ENCODE measurements at regions not wholly inside any gene's neighbourhood (a gene's known extent, or its start where the extent isn't known, plus 50 kb on each side); places are given as distances from the start of the nearest gene placed in this dataset.

GRCh38 chr6:71171497-71172070 is 117.0 kb upstream of the OGFRL1 start:
- POLR2A ChIA-PET: no interaction called here
- CTCF ChIA-PET: no interaction called here
- no peak for DNase-seq (ENCODE audit: low read depth, low spot score)
- in situ Hi-C loops (cut with HindIII; ENCODE audit: low pct_unique_long_range_greater_than_20kb, low sequenced_read_pairs) (no loop called here), intact Hi-C loops (cut with micrococcal nuclease; ENCODE audit: unreplicated experiment) (no loop called here)
- no peaks in the 10 kb centered on the region for H3K4me1 ChIP-seq (ENCODE audit: control insufficient read depth, insufficient read depth, low read length)
- no peaks in the 10 kb centered on the region for H3K36me3 ChIP-seq (ENCODE audit: control insufficient read depth, insufficient read depth, low read length)
- 0 out of 2 replicates have a peak, but pooled peaks cover 4% of the 10 kb centered on the region for H3K27me3 ChIP-seq (ENCODE audit: control insufficient read depth, insufficient read depth, low read length)
- no peak for TF ChIP-seq POLR2AphosphoS5 (IDR thresholded peaks at IDR 0.05; ENCODE audit: low read depth, low read length)
- TF ChIP-seq CTCF (IDR thresholded peaks at IDR 0.05): no peak
- TF ChIP-seq, protein P1, sequence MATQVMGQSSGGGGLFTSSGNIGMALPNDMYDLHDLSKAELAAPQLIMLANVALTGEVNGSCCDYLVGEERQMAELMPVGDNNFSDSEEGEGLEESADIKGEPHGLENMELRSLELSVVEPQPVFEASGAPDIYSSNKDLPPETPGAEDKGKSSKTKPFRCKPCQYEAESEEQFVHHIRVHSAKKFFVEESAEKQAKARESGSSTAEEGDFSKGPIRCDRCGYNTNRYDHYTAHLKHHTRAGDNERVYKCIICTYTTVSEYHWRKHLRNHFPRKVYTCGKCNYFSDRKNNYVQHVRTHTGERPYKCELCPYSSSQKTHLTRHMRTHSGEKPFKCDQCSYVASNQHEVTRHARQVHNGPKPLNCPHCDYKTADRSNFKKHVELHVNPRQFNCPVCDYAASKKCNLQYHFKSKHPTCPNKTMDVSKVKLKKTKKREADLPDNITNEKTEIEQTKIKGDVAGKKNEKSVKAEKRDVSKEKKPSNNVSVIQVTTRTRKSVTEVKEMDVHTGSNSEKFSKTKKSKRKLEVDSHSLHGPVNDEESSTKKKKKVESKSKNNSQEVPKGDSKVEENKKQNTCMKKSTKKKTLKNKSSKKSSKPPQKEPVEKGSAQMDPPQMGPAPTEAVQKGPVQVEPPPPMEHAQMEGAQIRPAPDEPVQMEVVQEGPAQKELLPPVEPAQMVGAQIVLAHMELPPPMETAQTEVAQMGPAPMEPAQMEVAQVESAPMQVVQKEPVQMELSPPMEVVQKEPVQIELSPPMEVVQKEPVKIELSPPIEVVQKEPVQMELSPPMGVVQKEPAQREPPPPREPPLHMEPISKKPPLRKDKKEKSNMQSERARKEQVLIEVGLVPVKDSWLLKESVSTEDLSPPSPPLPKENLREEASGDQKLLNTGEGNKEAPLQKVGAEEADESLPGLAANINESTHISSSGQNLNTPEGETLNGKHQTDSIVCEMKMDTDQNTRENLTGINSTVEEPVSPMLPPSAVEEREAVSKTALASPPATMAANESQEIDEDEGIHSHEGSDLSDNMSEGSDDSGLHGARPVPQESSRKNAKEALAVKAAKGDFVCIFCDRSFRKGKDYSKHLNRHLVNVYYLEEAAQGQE (IDR thresholded peaks at IDR 0.05; ENCODE audit: insufficient read depth in 1 of 2, low read depth in 2 of 2, low read length in 1 of 2): no peak
- no peak for TF ChIP-seq SIN3A (IDR thresholded peaks at IDR 0.05; ENCODE audit: borderline replicate concordance, insufficient read depth, low read depth, low read length)
- TF ChIP-seq TCF7L2 (IDR thresholded peaks at IDR 0.05; ENCODE audit: low read depth, low read length): no peak
- no peak overlapping the region for H3K4me3 ChIP-seq (ENCODE audit: low read depth in 2 of 2, low read length in 2 of 2)
- H3K9me3 ChIP-seq (ENCODE audit: control insufficient read depth, insufficient read depth, low read depth, low read length): no peaks in the 10 kb centered on the region
- no peak for ATAC-seq
- no peak overlapping the region for H3K27ac ChIP-seq (ENCODE audit: low read length)
- no TSS peak for BruUV-seq (replicated peaks)

- POLR2A ChIA-PET: no interaction called here
- in situ Hi-C loops (cut with HindIII; ENCODE audit: low pct_unique_long_range_greater_than_20kb, low sequenced_read_pairs) (no loop called here), intact Hi-C loops (cut with micrococcal nuclease; ENCODE audit: unreplicated experiment) (no loop called here)
- Histone ChIP-seq H3K9me3 (ENCODE audit: control insufficient read depth, insufficient read depth, low read depth, low read length) (no peaks in the 10 kb centered on the region), H3K27ac (ENCODE audit: low read length) (no peak overlapping the region), H3K27me3 (ENCODE audit: control insufficient read depth, insufficient read depth, low read length) (0 out of 2 replicates have a peak, but pooled peaks cover 2% of the 10 kb centered on the region), H3K36me3 (ENCODE audit: control insufficient read depth, insufficient read depth, low read length) (no peaks in the 10 kb centered on the region), H3K4me1 (ENCODE audit: control insufficient read depth, insufficient read depth, low read length) (no peaks in the 10 kb centered on the region), H3K4me3 (ENCODE audit: low read depth in 2 of 2, low read length in 2 of 2) (no peak overlapping the region)
- ATAC-seq (no peak), DNase-seq (ENCODE audit: low read depth, low spot score) (no peak)
- CTCF ChIA-PET: no interaction called here
- TF ChIP-seq SIN3A (IDR thresholded peaks at IDR 0.05; ENCODE audit: borderline replicate concordance, insufficient read depth, low read depth, low read length) (no peak), TCF7L2 (IDR thresholded peaks at IDR 0.05; ENCODE audit: low read depth, low read length) (no peak), CTCF (IDR thresholded peaks at IDR 0.05) (no peak), POLR2AphosphoS5 (IDR thresholded peaks at IDR 0.05; ENCODE audit: low read depth, low read length) (no peak)
- TF ChIP-seq, protein P1 (IDR thresholded peaks at IDR 0.05; ENCODE audit: insufficient read depth in 1 of 2, low read depth in 2 of 2, low read length in 1 of 2): no peak
- no TSS peak for BruUV-seq (replicated peaks)
Observed at GRCh38 chr6:71179249-71179885, 109.2 kb upstream of the OGFRL1 start.
